ENCODE measurements at regions not wholly inside any gene's neighbourhood (a gene's known extent, or its start where the extent isn't known, plus 50 kb on each side); places are given as distances from the start of the nearest gene placed in this dataset.

DNA sequence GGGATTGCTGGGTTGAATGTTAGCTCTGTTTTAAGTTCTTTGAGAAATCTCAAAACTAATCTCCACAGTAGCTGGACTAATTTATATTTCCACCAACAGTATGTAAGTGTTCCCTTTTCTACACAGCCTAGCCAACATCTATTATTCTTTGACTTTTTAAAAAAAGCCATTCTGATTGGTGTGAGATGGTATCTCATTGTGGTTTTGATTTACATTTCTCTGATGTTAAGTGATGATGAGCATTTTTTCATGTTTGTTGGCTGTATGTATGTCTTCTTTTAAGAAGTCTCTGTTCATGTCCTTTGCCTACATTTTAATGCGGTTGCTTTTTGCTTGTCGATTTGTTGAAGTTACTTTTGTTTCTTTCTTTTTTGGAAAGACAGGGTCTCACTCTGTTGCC is 301.1 kb upstream of the OR4E1 start:
- no peak for DNase-seq (ENCODE audit: low spot score)
- H3K36me3 Mint-ChIP-seq (ENCODE audit: low read depth, unreplicated experiment) = no peaks in the 10 kb centered on the region
- H3K27ac Mint-ChIP-seq (ENCODE audit: unreplicated experiment) = no peak overlapping the region
- TF ChIP-seq, protein P1, sequence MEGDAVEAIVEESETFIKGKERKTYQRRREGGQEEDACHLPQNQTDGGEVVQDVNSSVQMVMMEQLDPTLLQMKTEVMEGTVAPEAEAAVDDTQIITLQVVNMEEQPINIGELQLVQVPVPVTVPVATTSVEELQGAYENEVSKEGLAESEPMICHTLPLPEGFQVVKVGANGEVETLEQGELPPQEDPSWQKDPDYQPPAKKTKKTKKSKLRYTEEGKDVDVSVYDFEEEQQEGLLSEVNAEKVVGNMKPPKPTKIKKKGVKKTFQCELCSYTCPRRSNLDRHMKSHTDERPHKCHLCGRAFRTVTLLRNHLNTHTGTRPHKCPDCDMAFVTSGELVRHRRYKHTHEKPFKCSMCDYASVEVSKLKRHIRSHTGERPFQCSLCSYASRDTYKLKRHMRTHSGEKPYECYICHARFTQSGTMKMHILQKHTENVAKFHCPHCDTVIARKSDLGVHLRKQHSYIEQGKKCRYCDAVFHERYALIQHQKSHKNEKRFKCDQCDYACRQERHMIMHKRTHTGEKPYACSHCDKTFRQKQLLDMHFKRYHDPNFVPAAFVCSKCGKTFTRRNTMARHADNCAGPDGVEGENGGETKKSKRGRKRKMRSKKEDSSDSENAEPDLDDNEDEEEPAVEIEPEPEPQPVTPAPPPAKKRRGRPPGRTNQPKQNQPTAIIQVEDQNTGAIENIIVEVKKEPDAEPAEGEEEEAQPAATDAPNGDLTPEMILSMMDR (IDR thresholded peaks at IDR 0.05; ENCODE audit: unreplicated experiment) = no peak
- no peak overlapping the region for H3K4me3 Mint-ChIP-seq (ENCODE audit: unreplicated experiment)
- no peaks in the 10 kb centered on the region for H3K27me3 Mint-ChIP-seq (ENCODE audit: unreplicated experiment)
- no peaks in the 10 kb centered on the region for H3K9me3 Mint-ChIP-seq (ENCODE audit: unreplicated experiment)
- no peaks in the 10 kb centered on the region for H3K4me1 Mint-ChIP-seq (ENCODE audit: unreplicated experiment)

DNA sequence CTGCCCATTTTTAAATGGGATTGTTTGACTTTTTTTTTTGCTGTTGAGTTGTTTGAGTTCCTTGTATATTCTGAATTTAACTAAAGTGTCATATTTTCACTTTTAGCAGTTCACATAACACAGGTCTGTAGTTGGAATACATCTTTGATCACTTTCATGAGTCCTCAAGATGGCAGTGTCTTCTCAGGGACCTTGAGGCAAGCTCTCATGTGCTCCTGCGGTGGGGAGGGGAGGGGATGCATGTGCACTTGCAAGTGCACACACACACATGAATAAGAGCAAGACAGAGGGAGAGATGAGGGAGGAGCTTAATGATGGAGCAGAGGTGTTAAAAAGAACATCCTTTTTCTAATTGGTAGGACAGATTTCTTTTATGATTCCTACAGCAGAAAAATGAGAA is 291.4 kb upstream of the OR4E1 start:
- TF ChIP-seq, protein P1 (IDR thresholded peaks at IDR 0.05; ENCODE audit: unreplicated experiment) = no peak
- Mint-ChIP-seq H3K9me3 (ENCODE audit: unreplicated experiment) (no peaks in the 10 kb centered on the region), H3K36me3 (ENCODE audit: low read depth, unreplicated experiment) (no peaks in the 10 kb centered on the region), H3K4me1 (ENCODE audit: unreplicated experiment) (peaks cover 10% of the 10 kb centered on the region), H3K27me3 (ENCODE audit: unreplicated experiment) (no peaks in the 10 kb centered on the region), H3K4me3 (ENCODE audit: unreplicated experiment) (no peak overlapping the region), H3K27ac (ENCODE audit: unreplicated experiment) (no peak overlapping the region)
- no peak for DNase-seq (ENCODE audit: low spot score)

DNA sequence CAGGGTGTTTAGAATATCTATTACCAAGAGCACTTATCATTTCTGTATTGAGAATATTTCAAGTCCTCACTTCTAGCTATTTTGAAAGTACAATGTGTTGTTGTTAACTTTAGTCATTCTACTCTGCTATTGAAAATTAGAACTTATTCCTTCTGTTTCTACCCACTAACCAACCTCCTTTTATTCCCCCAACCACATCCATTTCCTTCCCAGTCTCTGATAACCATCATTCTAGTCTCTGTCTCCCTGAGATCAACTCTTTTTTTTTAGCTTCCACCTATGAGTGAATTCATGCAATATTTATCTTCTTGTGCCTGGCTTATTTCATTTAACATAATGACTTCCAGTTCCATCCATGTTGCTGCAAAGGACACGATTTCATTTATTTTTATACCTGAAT is 290.6 kb upstream of the OR4E1 start:
- Mint-ChIP-seq H3K27ac (ENCODE audit: unreplicated experiment) (no peak overlapping the region), H3K36me3 (ENCODE audit: low read depth, unreplicated experiment) (no peaks in the 10 kb centered on the region), H3K4me1 (ENCODE audit: unreplicated experiment) (peaks cover 10% of the 10 kb centered on the region), H3K9me3 (ENCODE audit: unreplicated experiment) (no peaks in the 10 kb centered on the region), H3K4me3 (ENCODE audit: unreplicated experiment) (no peak overlapping the region), H3K27me3 (ENCODE audit: unreplicated experiment) (peaks cover 2% of the 10 kb centered on the region)
- DNase-seq (ENCODE audit: low spot score) = no peak
- TF ChIP-seq, protein P1 (IDR thresholded peaks at IDR 0.05; ENCODE audit: unreplicated experiment) = no peak

DNA sequence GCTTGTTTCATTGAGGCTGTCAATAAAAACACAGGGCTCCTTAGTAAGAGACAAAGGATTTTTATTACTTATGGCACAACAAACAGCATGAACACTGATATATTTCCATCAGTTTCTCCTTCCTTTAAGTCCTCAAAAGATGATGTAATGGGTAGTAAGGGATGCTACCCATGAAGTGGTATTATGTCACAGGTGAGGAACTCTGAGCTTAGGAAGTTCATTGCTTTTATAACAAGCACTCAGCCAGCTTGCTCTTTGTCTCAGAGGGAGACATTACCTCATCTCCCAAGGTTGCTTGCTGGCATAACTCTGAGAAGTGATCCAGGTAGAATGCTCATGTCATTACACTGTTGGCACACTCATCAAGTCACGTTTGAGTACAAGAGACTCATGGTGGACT is 287.0 kb upstream of the OR4E1 start:
- TF ChIP-seq, protein P1 (IDR thresholded peaks at IDR 0.05; ENCODE audit: unreplicated experiment) = no peak
- Mint-ChIP-seq H3K27me3 (ENCODE audit: unreplicated experiment) (peaks cover 2% of the 10 kb centered on the region), H3K4me3 (ENCODE audit: unreplicated experiment) (no peak overlapping the region), H3K27ac (ENCODE audit: unreplicated experiment) (no peak overlapping the region), H3K4me1 (ENCODE audit: unreplicated experiment) (peaks cover 10% of the 10 kb centered on the region), H3K36me3 (ENCODE audit: low read depth, unreplicated experiment) (no peaks in the 10 kb centered on the region), H3K9me3 (ENCODE audit: unreplicated experiment) (no peaks in the 10 kb centered on the region)
- DNase-seq (ENCODE audit: low spot score) = no peak

DNA sequence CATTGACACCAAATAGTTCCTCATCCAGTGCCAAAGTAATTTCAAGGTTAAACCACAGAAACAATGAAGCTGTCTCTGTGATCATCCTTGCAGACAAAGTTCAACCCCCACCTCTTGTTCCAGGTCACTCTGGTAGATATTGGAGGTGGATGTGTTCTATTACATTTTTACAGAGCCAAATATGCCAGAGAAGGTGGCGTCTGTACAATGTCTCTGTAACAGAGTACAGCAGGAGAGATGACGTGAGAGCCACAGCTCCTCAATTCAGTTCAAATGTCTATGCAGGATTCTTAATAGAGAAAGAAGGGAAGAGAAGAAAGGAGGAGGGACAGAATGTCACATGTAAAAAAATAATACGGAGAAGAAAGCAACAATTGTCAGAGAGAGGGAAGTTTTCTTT is 268.3 kb upstream of the OR4E1 start:
- Mint-ChIP-seq H3K27ac (ENCODE audit: unreplicated experiment) (no peak overlapping the region), H3K27me3 (ENCODE audit: unreplicated experiment) (no peaks in the 10 kb centered on the region)

More for the DNA sequence above, 268.3 kb upstream of the OR4E1 start:
- Mint-ChIP-seq H3K36me3 (ENCODE audit: low read depth, unreplicated experiment) (no peaks in the 10 kb centered on the region), H3K9me3 (ENCODE audit: unreplicated experiment) (no peaks in the 10 kb centered on the region), H3K4me3 (ENCODE audit: unreplicated experiment) (no peak overlapping the region), H3K4me1 (ENCODE audit: unreplicated experiment) (peaks cover 6% of the 10 kb centered on the region)
- TF ChIP-seq, protein P1 (IDR thresholded peaks at IDR 0.05; ENCODE audit: unreplicated experiment) = no peak
- DNase-seq (ENCODE audit: low spot score) = no peak
